22Rv1 (cell line): ENCODE measurements at regions not wholly inside any gene's neighbourhood (a gene's known extent, or its start where the extent isn't known, plus 50 kb on each side); places are given as distances from the start of the nearest gene placed in this dataset.

Source experiments
- CTCF ChIP-seq: fragments of 450-650 bp; IDR thresholded peaks from 2 replicates; pipeline ENCODE4 v1.5.1; 2017; ENCODE audit warnings: mild to moderate bottlenecking
- ZFX ChIP-seq: fragments of 450-650 bp; IDR thresholded peaks from 2 replicates; pipeline ENCODE4 v1.6.1; 2017; ENCODE audit warnings: antibody characterized with exemption, borderline replicate concordance

GRCh38 chr6:132166526-132167051 is 215.4 kb upstream of the CCN2 start:
- TF ChIP-seq CTCF (no peak), ZFX (no peak)
